Osteocyte (in vitro differentiated cells): ENCODE measurements at regions not wholly inside any gene's neighbourhood (a gene's known extent, or its start where the extent isn't known, plus 50 kb on each side); places are given as distances from the start of the nearest gene placed in this dataset.

Experiments used
- DNase-seq: peaks from one replicate; pipeline ENCODE4 v3.0.0; 2021; ENCODE audit warnings: mixed read lengths; ENCODE audit not compliant: unreplicated experiment; ENCODE audit errors: extremely low spot score
- H3K27ac Mint-ChIP-seq: one replicate; pipeline ENCODE4 v1.8.0; 2021; ENCODE audit warnings: mild to moderate bottlenecking, mixed read lengths; ENCODE audit not compliant: unreplicated experiment
- H3K27me3 Mint-ChIP-seq: one replicate; pipeline ENCODE4 v1.8.0; 2021; ENCODE audit warnings: mixed read lengths; ENCODE audit not compliant: unreplicated experiment
- H3K36me3 Mint-ChIP-seq: one replicate; pipeline ENCODE4 v1.8.0; 2021; ENCODE audit warnings: mixed read lengths; ENCODE audit not compliant: unreplicated experiment
- H3K4me1 Mint-ChIP-seq: one replicate; pipeline ENCODE4 v1.8.0; 2021; ENCODE audit warnings: mixed read lengths; ENCODE audit not compliant: unreplicated experiment
- H3K4me3 Mint-ChIP-seq: one replicate; pipeline ENCODE4 v1.8.0; 2021; ENCODE audit warnings: mild to moderate bottlenecking, moderate library complexity, mixed read lengths; ENCODE audit not compliant: unreplicated experiment
- H3K9me3 Mint-ChIP-seq: one replicate; pipeline ENCODE4 v1.8.0; 2021; ENCODE audit warnings: mixed read lengths; ENCODE audit not compliant: unreplicated experiment
- TF ChIP-seq, protein P1 (sequence below): fragments of 200-600 bp; sonication (generic); IDR thresholded peaks from 2 replicates; pipeline ENCODE4 v1.5.0; 2021; ENCODE audit warnings: antibody characterized with exemption, mild to moderate bottlenecking, moderate library complexity

DNA sequence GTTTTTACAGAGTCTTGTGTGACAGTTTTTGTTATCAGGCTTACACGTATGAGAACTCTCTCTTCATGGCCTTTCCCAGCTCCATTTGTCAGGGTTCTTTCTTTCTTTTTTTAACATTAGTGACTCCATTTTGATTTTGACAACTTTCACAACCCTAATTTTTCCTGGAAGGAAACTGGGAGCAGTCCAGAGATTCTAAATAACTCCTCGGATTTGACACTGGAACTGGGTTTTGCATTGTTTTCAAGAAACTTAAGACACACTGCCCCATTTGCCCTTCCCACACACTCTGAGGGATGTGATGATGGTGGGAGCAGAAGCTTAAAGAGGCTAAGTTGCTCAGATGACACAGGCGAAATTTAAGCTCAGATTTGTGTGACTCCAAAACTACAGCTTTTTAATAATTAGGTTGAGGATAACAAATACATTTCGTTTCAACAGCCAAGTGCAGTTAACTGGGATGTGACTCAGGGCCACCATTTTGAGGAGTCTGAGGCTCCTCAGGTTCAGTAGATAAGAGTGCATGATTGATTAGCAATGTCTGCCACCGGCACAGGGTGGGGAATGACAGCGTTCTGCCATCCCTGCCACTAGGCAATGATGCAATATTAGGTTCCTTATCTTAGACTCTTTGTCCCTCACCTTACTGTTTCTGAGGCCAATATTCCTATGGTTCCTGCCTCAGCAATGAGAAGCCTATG, 95.1 kb upstream of the ATP1A1 start:
- Mint-ChIP-seq H3K36me3 (no peaks in the 10 kb centered on the region), H3K4me3 (no peak overlapping the region), H3K27me3 (peaks cover 50% of the 10 kb centered on the region), H3K4me1 (no peaks in the 10 kb centered on the region), H3K27ac (no peak overlapping the region), H3K9me3 (no peaks in the 10 kb centered on the region)
- no peak for DNase-seq
- TF ChIP-seq, protein P1, sequence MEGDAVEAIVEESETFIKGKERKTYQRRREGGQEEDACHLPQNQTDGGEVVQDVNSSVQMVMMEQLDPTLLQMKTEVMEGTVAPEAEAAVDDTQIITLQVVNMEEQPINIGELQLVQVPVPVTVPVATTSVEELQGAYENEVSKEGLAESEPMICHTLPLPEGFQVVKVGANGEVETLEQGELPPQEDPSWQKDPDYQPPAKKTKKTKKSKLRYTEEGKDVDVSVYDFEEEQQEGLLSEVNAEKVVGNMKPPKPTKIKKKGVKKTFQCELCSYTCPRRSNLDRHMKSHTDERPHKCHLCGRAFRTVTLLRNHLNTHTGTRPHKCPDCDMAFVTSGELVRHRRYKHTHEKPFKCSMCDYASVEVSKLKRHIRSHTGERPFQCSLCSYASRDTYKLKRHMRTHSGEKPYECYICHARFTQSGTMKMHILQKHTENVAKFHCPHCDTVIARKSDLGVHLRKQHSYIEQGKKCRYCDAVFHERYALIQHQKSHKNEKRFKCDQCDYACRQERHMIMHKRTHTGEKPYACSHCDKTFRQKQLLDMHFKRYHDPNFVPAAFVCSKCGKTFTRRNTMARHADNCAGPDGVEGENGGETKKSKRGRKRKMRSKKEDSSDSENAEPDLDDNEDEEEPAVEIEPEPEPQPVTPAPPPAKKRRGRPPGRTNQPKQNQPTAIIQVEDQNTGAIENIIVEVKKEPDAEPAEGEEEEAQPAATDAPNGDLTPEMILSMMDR = no peak

- TF ChIP-seq, protein P1 = no peak
- Mint-ChIP-seq H3K36me3 (no peaks in the 10 kb centered on the region), H3K4me3 (no peak overlapping the region), H3K9me3 (no peaks in the 10 kb centered on the region), H3K27me3 (peaks cover 49% of the 10 kb centered on the region), H3K4me1 (no peaks in the 10 kb centered on the region), H3K27ac (no peak overlapping the region)
- no peak for DNase-seq
These were observed 94.5 kb upstream of the ATP1A1 start for GRCh38 chr1:116278541-116278866.

DNA sequence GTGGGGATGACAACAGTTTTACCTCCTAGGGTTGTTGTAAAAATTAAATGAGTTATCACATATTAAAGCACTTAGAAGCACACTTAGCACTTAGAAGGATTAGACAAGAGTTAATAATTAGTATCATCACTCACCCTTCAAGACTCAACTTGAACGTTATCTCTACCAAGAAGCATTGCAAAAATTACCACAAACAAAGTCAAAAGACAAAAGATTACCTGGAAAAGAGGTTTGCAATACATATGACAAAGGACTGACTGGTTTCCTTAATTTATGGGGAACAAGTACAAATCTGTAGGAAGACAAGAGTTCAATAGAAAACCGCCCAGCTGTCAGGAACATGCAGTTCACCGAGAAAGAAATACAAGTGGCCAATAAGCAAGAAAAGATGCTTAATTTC, 93.3 kb upstream of the ATP1A1 start:
- Mint-ChIP-seq H3K27ac (no peak overlapping the region), H3K36me3 (no peaks in the 10 kb centered on the region), H3K27me3 (peaks cover 54% of the 10 kb centered on the region), H3K4me1 (no peaks in the 10 kb centered on the region), H3K4me3 (no peak overlapping the region), H3K9me3 (no peaks in the 10 kb centered on the region)
- DNase-seq = no peak
- TF ChIP-seq, protein P1 = no peak

DNA sequence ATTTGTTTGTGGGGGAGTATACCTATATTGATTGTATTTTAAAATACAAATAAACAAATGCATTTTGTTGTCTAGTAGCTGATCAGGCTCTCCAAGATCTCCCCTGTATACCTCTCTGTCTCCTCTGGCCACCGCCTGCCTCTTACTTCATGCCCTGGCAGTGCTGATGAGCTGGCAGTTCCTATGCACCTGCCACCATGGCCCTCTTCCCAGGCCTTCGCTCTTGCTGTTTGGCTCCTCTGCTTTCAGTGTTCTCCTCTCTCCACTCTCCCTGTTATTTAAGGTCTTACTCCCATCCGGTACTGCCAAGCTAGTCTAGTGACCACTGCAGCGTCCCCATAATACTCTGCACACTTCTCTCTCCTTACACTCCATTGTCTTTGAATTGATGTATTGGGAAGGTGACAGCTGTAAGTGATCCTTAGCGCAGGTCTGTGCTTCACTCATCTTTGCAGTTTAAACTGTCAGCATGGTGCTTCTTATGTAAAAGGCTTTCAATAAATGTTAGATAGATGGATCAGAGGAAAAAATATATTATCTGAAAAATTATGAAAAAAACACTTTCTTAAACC, 88.1 kb upstream of the ATP1A1 start:
- Mint-ChIP-seq H3K4me1 (no peaks in the 10 kb centered on the region), H3K4me3 (no peak overlapping the region), H3K27ac (no peak overlapping the region), H3K27me3 (peaks cover 45% of the 10 kb centered on the region), H3K36me3 (no peaks in the 10 kb centered on the region), H3K9me3 (no peaks in the 10 kb centered on the region)
- TF ChIP-seq, protein P1 = no peak
- no peak for DNase-seq

DNA sequence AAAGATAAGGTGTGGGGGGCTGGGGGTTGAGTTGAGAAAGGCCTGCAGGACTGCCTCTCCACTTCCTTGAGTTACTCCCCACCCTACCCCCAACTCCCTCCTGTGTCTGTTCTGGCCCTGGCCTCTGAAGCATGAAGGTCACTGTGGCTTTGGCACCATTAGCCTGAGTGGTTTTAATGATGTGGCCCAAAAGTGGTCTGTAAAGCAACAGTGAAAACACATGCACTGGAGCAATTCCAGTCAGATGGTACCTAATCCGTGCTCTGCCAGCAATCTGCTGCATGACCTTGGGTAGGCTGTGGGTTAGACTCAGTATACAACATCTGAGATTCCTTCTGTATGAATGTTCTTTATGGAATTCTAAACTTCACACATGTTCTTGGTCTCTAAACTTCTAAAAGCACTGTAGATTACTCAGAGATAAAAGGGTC, 86.5 kb upstream of the ATP1A1 start:
- Mint-ChIP-seq H3K4me3 (no peak overlapping the region), H3K9me3 (no peaks in the 10 kb centered on the region), H3K27me3 (peaks cover 39% of the 10 kb centered on the region), H3K4me1 (no peaks in the 10 kb centered on the region), H3K36me3 (no peaks in the 10 kb centered on the region), H3K27ac (no peak overlapping the region)
- DNase-seq = no peak
- TF ChIP-seq, protein P1 = no peak
